GM06990 (cell line): ENCODE measurements at regions not wholly inside any gene's neighbourhood (a gene's known extent, or its start where the extent isn't known, plus 50 kb on each side); places are given as distances from the start of the nearest gene placed in this dataset.

Source experiments
- DNase-seq: peaks from one replicate; pipeline ENCODE4 v3.0.0-alpha.2; 2011; ENCODE audit not compliant: insufficient read length; ENCODE audit errors: extremely low read depth
- H3K27me3 ChIP-seq: replicated peaks from 2 replicates; pipeline ENCODE4 v1.6.0; 2011; ENCODE audit warnings: low read length; ENCODE audit not compliant: control insufficient read depth, insufficient read depth
- H3K36me3 ChIP-seq: 2 replicates; pipeline ENCODE4 v1.5.1; 2011; ENCODE audit warnings: low read length; ENCODE audit not compliant: control insufficient read depth, insufficient read depth
- H3K4me3 ChIP-seq: replicated peaks from 2 replicates; pipeline ENCODE4 v1.5.1; 2011; ENCODE audit warnings: low read depth, mild to moderate bottlenecking, control low read depth, low read length
- CTCF ChIP-seq: IDR thresholded peaks from 2 replicates; pipeline ENCODE4 v1.5.1; 2011; ENCODE audit warnings: low read length, control low read depth, mild to moderate bottlenecking, inconsistent platforms; ENCODE audit not compliant: insufficient read depth, poor library complexity, severe bottlenecking

GRCh38 chr11:45413156-45413858, 127.2 kb upstream of the SYT13 start:
- no peak overlapping the region for H3K4me3 ChIP-seq
- DNase-seq = no peak
- no peak for TF ChIP-seq CTCF

DNA sequence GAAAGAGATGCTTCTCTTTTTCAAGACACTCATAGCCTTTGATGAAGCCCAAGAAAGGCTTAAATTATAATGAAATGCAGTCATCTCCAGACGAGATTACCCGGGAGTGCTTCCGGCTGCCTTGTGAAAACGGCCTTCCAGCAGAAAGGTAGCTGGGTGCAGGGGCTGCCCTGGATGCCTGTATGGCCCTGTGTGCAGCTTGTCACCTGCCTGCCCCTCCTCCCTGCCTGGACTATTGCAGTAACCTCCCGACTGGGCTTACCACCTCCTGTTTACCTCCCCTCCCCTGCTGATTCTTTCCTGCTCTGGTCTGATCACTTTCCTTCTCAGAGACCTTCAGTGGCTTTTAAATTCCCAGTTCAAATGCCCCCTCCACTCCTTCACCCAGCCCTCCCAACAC, 126.4 kb upstream of the SYT13 start:
- no peak for DNase-seq
- no peak for TF ChIP-seq CTCF
- no peak overlapping the region for H3K4me3 ChIP-seq
- peaks cover 1% of the 10 kb centered on the region for H3K27me3 ChIP-seq
- no peaks in the 10 kb centered on the region for H3K36me3 ChIP-seq

More at GRCh38 chr11:45413156-45413858, 127.2 kb upstream of the SYT13 start:
- no peaks in the 10 kb centered on the region for H3K36me3 ChIP-seq
- H3K27me3 ChIP-seq = peaks cover 1% of the 10 kb centered on the region

DNA sequence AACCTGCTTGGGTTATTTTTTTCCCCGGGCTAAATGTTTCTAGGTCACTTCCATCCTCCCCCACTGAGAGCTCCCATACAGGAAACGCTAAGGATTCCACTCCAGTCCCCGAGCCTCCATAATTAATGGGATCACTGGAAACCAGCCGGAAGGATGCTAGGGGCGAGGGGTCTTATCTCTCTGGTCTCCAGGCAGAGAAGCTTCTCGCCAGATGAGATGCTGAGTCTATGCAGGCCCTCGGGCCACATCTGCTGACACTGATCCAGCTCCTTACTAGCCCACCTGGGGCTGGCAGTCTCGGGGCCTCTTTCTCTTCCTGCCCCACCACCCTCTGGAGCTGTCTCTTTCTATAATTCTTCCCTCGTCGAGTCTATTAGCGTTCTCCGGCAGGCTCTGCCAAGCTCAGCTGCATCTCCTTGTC, 125.9 kb upstream of the SYT13 start:
- no peaks in the 10 kb centered on the region for H3K36me3 ChIP-seq
- DNase-seq = no peak
- peaks cover 2% of the 10 kb centered on the region for H3K27me3 ChIP-seq
- no peak overlapping the region for H3K4me3 ChIP-seq
- no peak for TF ChIP-seq CTCF

DNA sequence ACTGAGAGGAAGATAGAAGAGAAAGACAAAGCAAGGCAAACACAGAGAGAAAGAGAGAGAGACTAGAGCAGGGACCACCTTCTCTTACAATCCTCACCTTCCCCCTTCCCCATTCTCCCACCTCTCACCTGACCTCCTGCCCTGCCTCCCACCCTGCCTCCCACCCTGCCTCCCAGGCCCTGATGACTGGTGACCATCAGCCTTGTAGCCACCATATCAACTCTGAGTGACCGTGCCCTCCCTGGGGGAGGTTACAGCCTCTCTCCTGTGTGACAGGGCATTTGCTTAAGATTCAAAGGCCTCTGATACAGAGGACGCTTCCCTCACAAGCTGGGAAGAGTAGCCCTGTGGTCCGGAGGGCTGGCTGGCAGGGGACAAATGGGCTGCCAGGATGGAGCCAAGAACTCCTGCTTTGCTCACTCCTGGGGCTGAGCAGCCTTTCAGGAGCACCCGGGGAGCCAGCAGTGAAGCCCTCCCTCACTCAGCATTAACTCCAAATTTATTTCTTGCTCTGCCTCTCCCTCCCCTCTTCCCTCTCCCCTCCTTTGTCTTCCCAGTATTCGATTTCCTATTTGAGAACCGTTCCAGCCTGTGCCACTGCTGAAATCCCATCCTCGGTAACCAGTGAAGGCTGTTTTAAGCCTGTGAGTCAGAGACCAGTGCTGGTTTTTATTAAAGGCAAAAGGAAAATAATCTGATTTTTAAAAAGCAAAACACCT, 125.2 kb upstream of the SYT13 start:
- no peaks in the 10 kb centered on the region for H3K36me3 ChIP-seq
- peaks cover 2% of the 10 kb centered on the region for H3K27me3 ChIP-seq
- no peak for TF ChIP-seq CTCF
- H3K4me3 ChIP-seq = no peak overlapping the region
- DNase-seq = no peak

- Histone ChIP-seq H3K27me3 (peaks cover 2% of the 10 kb centered on the region), H3K36me3 (no peaks in the 10 kb centered on the region), H3K4me3 (no peak overlapping the region)
- DNase-seq = no peak
- no peak for TF ChIP-seq CTCF
Observed at GRCh38 chr11:45410391-45411227, 124.5 kb upstream of the SYT13 start.
